ENCODE measurements at regions not wholly inside any gene's neighbourhood (a gene's known extent, or its start where the extent isn't known, plus 50 kb on each side); places are given as distances from the start of the nearest gene placed in this dataset.
"Not testable (repeated sequence)": the region's sequence is repeated elsewhere in the genome, so short reads cannot be mapped to it uniquely, and the experiment has no call there.

DNA sequence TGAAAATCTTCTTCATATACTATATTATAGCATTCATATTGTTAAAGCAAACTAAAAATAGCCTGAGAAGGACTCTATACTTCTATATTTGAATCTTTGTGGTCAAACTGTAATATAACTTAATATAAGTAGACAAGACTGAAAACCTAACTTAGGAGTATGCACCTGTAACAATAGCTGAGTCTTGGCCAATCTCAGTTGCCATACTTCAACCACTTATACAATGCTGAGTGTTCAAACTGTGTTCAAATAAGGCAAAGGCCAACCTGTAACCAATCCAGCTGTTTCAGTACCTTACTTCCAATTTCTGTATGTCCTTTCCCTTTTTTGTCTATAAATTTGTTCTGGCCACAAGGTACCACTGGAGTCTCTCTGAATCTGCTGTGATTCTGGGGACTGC is 1360.8 kb upstream of the CDH9 start:
- no peak for DNase-seq (ENCODE audit: low spot score)
- TF ChIP-seq, protein P1, sequence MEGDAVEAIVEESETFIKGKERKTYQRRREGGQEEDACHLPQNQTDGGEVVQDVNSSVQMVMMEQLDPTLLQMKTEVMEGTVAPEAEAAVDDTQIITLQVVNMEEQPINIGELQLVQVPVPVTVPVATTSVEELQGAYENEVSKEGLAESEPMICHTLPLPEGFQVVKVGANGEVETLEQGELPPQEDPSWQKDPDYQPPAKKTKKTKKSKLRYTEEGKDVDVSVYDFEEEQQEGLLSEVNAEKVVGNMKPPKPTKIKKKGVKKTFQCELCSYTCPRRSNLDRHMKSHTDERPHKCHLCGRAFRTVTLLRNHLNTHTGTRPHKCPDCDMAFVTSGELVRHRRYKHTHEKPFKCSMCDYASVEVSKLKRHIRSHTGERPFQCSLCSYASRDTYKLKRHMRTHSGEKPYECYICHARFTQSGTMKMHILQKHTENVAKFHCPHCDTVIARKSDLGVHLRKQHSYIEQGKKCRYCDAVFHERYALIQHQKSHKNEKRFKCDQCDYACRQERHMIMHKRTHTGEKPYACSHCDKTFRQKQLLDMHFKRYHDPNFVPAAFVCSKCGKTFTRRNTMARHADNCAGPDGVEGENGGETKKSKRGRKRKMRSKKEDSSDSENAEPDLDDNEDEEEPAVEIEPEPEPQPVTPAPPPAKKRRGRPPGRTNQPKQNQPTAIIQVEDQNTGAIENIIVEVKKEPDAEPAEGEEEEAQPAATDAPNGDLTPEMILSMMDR (IDR thresholded peaks at IDR 0.05; ENCODE audit: extremely low read depth, missing control alignments): no peak

DNA sequence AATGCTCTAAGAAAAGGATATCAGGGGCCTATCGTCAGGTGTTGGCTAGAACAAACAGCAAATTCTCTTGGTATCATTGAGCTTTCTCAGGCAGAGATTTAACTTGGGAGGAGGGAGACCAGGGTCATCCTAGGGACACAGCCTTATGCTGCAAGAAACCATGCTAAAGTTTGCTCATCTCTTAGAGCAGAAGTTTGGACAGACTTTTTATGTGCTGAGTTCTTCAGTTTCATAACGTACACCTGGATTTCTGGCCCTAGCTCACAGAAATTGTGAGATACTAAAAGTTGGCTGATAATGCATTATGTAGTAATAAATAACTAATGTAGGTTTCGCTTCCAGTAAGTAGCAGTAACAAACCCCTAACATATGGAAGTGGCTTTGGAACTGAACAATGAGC is 1359.8 kb upstream of the CDH9 start:
- DNase-seq (ENCODE audit: low spot score): no peak

DNA sequence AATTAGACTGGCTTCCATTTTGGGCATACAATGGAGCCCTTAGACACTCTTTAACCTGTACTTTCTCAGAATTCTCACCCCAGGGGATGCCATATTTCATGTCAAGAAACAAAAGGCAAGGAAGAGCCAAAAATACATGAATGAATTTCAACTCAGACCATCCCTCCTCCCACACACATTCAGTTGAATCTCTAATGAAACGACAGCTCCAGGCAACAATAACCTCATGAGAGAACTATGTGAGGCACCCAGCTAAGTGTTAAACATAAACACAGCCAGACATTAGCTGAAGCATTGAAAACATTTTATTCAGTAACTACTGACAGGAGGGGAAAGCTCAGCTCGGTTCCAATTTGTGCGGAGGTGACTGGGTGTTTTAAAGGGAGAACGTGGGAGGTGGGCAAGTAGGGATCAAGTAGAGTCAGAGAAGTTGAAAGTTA is 1359.1 kb upstream of the CDH9 start:
- TF ChIP-seq, protein P1 (IDR thresholded peaks at IDR 0.05; ENCODE audit: extremely low read depth, missing control alignments): no peak
- DNase-seq (ENCODE audit: low spot score): no peak

More for the DNA sequence above, 1359.8 kb upstream of the CDH9 start:
- TF ChIP-seq, protein P1 (IDR thresholded peaks at IDR 0.05; ENCODE audit: extremely low read depth, missing control alignments): no peak

DNA sequence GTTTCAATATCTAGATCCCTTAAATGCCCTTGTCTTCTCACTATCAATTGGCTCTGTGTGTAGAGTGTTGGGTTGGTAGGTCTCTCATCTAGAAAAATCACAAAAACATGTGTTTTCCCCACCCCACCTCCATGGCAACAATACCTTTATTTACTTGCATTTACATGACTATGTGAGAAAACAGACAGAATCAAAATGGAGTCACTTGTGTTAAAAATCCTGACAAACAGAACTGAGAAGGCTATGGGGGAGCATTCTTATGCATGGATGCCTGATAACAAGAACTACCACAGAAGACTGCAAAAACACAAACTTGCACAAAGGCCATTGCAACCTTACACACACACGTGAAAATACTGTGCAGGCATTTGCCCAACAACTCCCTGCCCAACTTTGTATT is 1352.9 kb upstream of the CDH9 start:
- no peak for DNase-seq (ENCODE audit: low spot score)
- TF ChIP-seq, protein P1 (IDR thresholded peaks at IDR 0.05; ENCODE audit: extremely low read depth, missing control alignments): no peak

DNA sequence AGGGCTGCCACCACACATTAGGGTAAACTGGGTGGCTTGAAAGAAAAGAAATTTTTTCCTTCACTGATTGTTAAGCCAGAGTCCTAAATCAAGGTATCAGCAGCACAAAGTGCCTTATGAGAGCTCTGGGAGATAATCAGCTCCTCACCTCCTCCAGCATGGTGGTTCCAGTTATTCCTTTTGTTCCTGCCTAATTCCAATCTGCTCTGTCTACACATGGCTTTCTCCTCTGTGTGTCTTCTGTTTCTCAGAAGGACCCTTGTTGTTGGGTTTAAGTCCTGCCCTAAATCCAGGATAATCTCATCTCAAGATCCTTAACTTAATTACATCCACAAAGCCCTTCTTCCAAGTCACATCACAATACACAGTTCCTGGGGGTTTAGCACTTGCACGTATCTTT is 1352.0 kb upstream of the CDH9 start:
- TF ChIP-seq, protein P1 (IDR thresholded peaks at IDR 0.05; ENCODE audit: extremely low read depth, missing control alignments): no peak
- DNase-seq (ENCODE audit: low spot score): no peak

DNA sequence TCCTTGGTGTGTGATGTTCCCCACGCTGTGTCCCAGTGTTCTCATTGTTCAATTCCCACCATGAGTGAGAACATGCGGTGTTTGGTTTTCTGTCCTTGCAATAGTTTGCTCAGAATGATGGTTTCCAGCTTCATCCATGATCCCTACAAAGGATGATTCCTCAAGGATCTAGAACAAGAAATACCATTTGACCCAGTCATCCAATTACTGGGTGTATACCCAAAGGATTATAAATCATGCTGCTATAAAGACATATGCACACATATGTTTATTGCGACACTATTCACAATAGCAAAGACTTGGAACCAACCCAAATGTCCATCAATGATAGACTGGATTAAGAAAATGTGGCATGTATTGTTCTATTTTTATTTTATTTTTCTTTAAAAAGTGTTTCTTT is 1351.3 kb upstream of the CDH9 start:
- not testable (repeated sequence) for DNase-seq (ENCODE audit: low spot score)

DNA sequence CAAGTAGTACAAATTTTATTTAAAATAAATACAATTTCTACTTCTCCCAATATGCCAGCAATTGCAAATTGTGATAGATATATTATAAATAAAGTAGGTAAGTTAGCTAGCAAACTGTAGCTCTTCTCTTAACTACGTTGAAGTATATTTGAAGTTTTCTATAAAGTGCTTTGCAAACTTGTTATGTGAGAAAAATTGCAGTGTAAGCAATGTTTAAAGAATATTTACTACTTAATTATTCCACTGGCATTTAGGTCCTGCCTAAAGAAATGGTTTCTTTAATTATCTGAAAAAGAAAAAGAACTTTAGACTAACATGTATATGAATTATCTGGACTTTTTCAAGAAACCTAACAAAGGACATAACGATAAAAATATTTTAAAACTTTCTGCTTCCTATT is 1350.0 kb upstream of the CDH9 start:
- TF ChIP-seq, protein P1 (IDR thresholded peaks at IDR 0.05; ENCODE audit: extremely low read depth, missing control alignments): no peak
- no peak for DNase-seq (ENCODE audit: low spot score)

DNA sequence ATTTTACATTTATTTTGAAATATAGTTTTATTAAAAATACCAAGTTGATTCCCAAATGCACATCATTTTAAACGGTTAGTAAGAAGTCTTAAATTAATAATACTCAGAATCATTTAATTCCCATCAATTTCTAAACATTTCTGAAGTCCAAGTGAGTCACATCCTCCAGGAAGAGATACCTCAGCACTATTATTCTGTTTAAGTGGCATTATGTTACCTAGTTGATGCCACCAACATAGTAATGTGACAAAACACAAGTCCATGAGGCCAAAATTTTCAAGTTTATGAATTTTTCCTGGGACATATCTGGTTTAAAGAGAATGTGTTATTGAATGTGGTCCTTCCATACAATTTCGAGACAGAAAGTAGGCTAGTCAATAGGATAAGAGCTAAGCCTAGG is 1348.3 kb upstream of the CDH9 start:
- no peak for DNase-seq (ENCODE audit: low spot score)
- TF ChIP-seq, protein P1 (IDR thresholded peaks at IDR 0.05; ENCODE audit: extremely low read depth, missing control alignments): no peak
